ENCODE measurements at regions not wholly inside any gene's neighbourhood (a gene's known extent, or its start where the extent isn't known, plus 50 kb on each side); places are given as distances from the start of the nearest gene placed in this dataset.

DNA sequence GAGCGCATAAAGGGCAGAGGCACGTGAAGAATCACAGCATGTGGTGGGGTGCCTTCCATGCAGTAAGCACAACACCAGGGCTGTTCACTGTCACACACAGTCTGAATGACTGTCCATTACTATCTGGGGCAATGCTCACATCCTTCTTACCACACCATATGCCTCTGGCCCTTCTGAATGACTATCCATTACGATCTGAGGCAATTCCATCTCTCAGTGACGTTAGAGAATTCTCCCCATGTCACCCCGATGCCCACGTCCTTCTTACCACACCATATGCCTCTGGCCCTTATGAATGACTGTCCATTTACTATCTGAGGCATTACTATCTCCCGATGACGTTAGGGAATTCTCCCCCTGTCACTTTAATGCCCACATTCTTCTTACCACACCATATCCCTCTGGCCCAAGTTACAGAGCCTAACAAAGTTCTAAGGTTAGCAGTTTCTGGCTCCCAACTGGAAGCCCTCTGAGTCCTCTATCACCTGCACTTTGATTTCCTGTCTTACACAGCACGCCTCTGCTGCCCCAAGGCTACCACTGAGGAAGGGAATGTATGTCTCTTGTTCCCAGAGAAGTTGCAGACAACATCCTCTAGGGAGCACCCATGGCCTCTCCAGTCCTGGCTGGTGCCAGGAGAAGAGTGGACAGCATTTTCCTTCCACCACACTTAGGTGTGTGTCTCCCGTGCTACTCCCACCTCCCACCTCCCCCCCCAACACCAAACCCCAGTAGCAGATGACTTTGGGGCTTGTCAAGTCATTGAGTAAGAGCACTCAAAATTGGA lies 154.8 kb downstream of the COG6 start:
- Histone ChIP-seq H3K4me1 (ENCODE audit: insufficient read depth, poor library complexity, severe bottlenecking) (no peaks in the 10 kb centered on the region), H3K36me3 (ENCODE audit: low read depth) (no peaks in the 10 kb centered on the region), H3K27me3 (ENCODE audit: insufficient read depth, poor library complexity, severe bottlenecking) (no peaks in the 10 kb centered on the region), H3K4me3 (ENCODE audit: severe bottlenecking) (no peak overlapping the region), H3K9me3 (ENCODE audit: severe bottlenecking) (no peaks in the 10 kb centered on the region), H3K27ac (ENCODE audit: poor library complexity, severe bottlenecking) (no peak overlapping the region)
- ATAC-seq (ENCODE audit: low read depth) = no peak; the same call in 2 of the 3 replicates
- TF ChIP-seq, protein P1, sequence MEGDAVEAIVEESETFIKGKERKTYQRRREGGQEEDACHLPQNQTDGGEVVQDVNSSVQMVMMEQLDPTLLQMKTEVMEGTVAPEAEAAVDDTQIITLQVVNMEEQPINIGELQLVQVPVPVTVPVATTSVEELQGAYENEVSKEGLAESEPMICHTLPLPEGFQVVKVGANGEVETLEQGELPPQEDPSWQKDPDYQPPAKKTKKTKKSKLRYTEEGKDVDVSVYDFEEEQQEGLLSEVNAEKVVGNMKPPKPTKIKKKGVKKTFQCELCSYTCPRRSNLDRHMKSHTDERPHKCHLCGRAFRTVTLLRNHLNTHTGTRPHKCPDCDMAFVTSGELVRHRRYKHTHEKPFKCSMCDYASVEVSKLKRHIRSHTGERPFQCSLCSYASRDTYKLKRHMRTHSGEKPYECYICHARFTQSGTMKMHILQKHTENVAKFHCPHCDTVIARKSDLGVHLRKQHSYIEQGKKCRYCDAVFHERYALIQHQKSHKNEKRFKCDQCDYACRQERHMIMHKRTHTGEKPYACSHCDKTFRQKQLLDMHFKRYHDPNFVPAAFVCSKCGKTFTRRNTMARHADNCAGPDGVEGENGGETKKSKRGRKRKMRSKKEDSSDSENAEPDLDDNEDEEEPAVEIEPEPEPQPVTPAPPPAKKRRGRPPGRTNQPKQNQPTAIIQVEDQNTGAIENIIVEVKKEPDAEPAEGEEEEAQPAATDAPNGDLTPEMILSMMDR (IDR thresholded peaks at IDR 0.05; ENCODE audit: poor library complexity, severe bottlenecking) = no peak
- DNase-seq (ENCODE audit: low spot score) = no peak

DNA sequence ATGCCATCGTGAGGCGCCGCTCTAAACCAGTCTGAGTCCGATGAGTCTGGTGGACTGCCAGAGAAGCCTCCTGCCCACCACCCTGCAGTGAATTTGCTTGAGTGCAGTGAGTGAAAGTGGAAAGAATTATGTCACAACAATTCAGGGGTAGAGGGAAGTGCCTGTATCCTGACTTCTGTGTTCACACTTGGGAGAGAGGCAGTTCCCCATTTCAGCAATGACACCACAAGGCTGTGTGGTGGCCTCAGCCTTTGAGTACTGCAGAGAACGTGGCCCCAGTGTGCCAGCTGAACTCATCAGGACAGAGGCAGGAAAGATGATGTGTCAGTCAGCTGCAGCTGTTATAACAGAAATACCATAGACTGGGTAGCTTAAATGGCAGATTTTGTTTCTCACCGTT lies 155.6 kb downstream of the COG6 start:
- no peaks in the 10 kb centered on the region for H3K4me1 ChIP-seq (ENCODE audit: insufficient read depth, poor library complexity, severe bottlenecking)
- no peaks in the 10 kb centered on the region for H3K36me3 ChIP-seq (ENCODE audit: low read depth)
- no peak overlapping the region for H3K27ac ChIP-seq (ENCODE audit: poor library complexity, severe bottlenecking)
- no peaks in the 10 kb centered on the region for H3K27me3 ChIP-seq (ENCODE audit: insufficient read depth, poor library complexity, severe bottlenecking)
- TF ChIP-seq, protein P1 (IDR thresholded peaks at IDR 0.05; ENCODE audit: poor library complexity, severe bottlenecking) = no peak
- no peaks in the 10 kb centered on the region for H3K9me3 ChIP-seq (ENCODE audit: severe bottlenecking)
- ATAC-seq (ENCODE audit: low read depth) = no peak
- no peak overlapping the region for H3K4me3 ChIP-seq (ENCODE audit: severe bottlenecking)
- no peak for DNase-seq (ENCODE audit: low spot score)

DNA sequence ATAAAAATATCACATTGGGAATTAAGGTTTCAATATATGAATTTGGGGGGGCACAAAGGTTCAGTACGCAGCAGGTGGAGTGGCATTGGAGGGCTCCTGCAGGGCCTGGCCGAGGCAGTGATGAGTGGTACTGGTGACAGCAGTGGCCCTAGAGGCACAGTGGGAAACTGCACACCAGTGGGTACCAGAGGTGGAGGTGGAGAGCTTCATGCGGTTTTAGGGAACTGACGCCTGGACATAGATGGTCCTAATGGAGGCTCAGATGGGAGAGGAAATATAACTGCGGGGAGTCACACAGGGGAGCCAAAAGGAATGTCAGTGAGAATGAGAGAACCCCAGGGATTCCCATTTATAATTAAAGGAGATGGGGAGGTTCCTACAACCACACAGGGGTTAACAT lies 156.2 kb downstream of the COG6 start:
- Histone ChIP-seq H3K27ac (ENCODE audit: poor library complexity, severe bottlenecking) (no peak overlapping the region), H3K36me3 (ENCODE audit: low read depth) (no peaks in the 10 kb centered on the region), H3K9me3 (ENCODE audit: severe bottlenecking) (no peaks in the 10 kb centered on the region), H3K4me1 (ENCODE audit: insufficient read depth, poor library complexity, severe bottlenecking) (no peaks in the 10 kb centered on the region), H3K27me3 (ENCODE audit: insufficient read depth, poor library complexity, severe bottlenecking) (no peaks in the 10 kb centered on the region), H3K4me3 (ENCODE audit: severe bottlenecking) (no peak overlapping the region)
- DNase-seq (ENCODE audit: low spot score) = no peak
- TF ChIP-seq, protein P1 (IDR thresholded peaks at IDR 0.05; ENCODE audit: poor library complexity, severe bottlenecking) = no peak
- ATAC-seq (ENCODE audit: low read depth) = no peak

DNA sequence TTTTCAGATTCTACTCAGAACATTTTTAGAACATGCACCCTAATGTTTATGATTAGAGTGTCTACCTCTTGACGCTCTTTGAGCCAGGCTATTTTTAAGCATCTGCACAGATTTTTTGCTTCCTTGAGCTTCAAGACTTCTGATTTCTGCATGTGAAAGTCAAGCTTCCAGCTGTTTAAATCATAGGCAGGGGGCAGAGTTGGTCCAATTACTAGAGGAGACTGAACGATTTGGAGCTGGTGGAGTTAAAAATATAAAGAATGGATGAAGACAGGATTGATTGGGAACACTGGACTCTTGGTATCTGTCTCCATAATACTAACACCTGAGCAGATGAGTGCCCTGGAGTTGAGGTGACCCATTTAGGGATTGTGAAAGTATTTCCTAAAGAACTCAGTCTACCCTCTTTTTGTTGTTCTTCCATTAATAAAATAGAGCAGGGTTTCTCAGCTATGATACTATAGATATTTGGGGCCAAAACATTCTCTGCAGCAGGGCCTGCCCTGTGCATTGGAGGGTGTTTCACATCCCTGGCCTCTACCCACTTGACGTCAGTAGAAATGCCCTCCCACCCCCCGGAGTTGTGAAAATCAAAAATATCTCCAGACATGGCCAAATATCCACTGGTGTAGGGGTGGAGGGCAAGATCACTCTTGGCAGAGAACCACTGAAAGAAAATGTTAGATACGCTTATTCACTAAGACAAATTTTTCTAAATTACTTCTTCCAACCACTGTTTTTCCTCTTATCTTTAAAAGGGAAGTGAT lies 160.1 kb downstream of the COG6 start:
- Histone ChIP-seq H3K9me3 (ENCODE audit: severe bottlenecking) (no peaks in the 10 kb centered on the region), H3K4me3 (ENCODE audit: severe bottlenecking) (no peak overlapping the region), H3K27ac (ENCODE audit: poor library complexity, severe bottlenecking) (no peak overlapping the region), H3K27me3 (ENCODE audit: insufficient read depth, poor library complexity, severe bottlenecking) (no peaks in the 10 kb centered on the region), H3K4me1 (ENCODE audit: insufficient read depth, poor library complexity, severe bottlenecking) (no peaks in the 10 kb centered on the region), H3K36me3 (ENCODE audit: low read depth) (no peaks in the 10 kb centered on the region)
- ATAC-seq (ENCODE audit: low read depth) = no peak
- TF ChIP-seq, protein P1 (IDR thresholded peaks at IDR 0.05; ENCODE audit: poor library complexity, severe bottlenecking) = no peak
- no peak for DNase-seq (ENCODE audit: low spot score)

All from RWPE2 (cell line).